Endodermal cell (in vitro differentiated cells): ENCODE measurements at regions not wholly inside any gene's neighbourhood (a gene's known extent, or its start where the extent isn't known, plus 50 kb on each side); places are given as distances from the start of the nearest gene placed in this dataset.
A peak's percentile ranks its signal among the peaks of the same experiment; 100 is the strongest.
"Not testable (repeated sequence)": the region's sequence is repeated elsewhere in the genome, so short reads cannot be mapped to it uniquely, and the experiment has no call there.

Source experiments
- DNase-seq: peaks from one replicate; pipeline ENCODE4 v3.0.0-alpha.2; 2017
- H3K27ac ChIP-seq: 2 replicates; pipeline ENCODE4 v1.5.1; 2013; ENCODE audit warnings: mild to moderate bottlenecking, low read depth, low read length, moderate library complexity
- H3K27me3 ChIP-seq: 2 replicates; pipeline ENCODE4 v1.6.1; 2013; ENCODE audit warnings: mild to moderate bottlenecking, low read length, moderate library complexity; ENCODE audit not compliant: insufficient read depth, control insufficient read depth, poor library complexity, severe bottlenecking
- H3K36me3 ChIP-seq: 2 replicates; pipeline ENCODE4 v1.7.0; 2013; ENCODE audit warnings: mild to moderate bottlenecking, low read length, moderate library complexity; ENCODE audit not compliant: control insufficient read depth, insufficient read depth
- H3K4me1 ChIP-seq: one replicate; pipeline ENCODE4 v1.7.0; 2013; ENCODE audit warnings: low read length; ENCODE audit not compliant: control insufficient read depth, insufficient read depth
- H3K4me3 ChIP-seq: 2 replicates; pipeline ENCODE4 v1.5.1; 2013; ENCODE audit warnings: mild to moderate bottlenecking, low read length, moderate library complexity
- H3K9ac ChIP-seq: 2 replicates; pipeline ENCODE4 v1.6.1; 2013; ENCODE audit warnings: mild to moderate bottlenecking, low read length, moderate library complexity; ENCODE audit not compliant: poor library complexity, severe bottlenecking; ENCODE audit errors: extremely low read depth
- H3K9me3 ChIP-seq: 2 replicates; pipeline ENCODE4 v1.6.1; 2013; ENCODE audit warnings: mild to moderate bottlenecking, low read length, moderate library complexity; ENCODE audit not compliant: control insufficient read depth
- H3K27ac Mint-ChIP-seq: 2 replicates; pipeline ENCODE4 v1.8.0; 2020; ENCODE audit warnings: mixed read lengths
- H3K27me3 Mint-ChIP-seq: 2 replicates; pipeline ENCODE4 v1.8.0; 2021; ENCODE audit warnings: mild to moderate bottlenecking, mixed read lengths; ENCODE audit not compliant: insufficient read depth
- H3K36me3 Mint-ChIP-seq: 2 replicates; pipeline ENCODE4 v1.8.0; 2020; ENCODE audit warnings: low read depth, mixed read lengths
- H3K4me1 Mint-ChIP-seq: 2 replicates; pipeline ENCODE4 v1.8.0; 2020; ENCODE audit warnings: mixed read lengths
- H3K4me3 Mint-ChIP-seq: 2 replicates; pipeline ENCODE4 v1.8.0; 2020; ENCODE audit warnings: mild to moderate bottlenecking, moderate library complexity, mixed read lengths
- H3K9me3 Mint-ChIP-seq: 2 replicates; pipeline ENCODE4 v1.8.0; 2020; ENCODE audit warnings: mild to moderate bottlenecking, mixed read lengths
- WGBS, 2 experiments: methylation state at CpG; one replicate each; pipeline versions ENCODE4 v1.1.5 to v1.1.7; 2013; ENCODE audit warnings: missing lambda C conversion rate in 2 of 2, mixed read lengths in 1 of 2; ENCODE audit not compliant: insufficient coverage in 1 of 2, insufficient read length in 1 of 2; 5-methylcytosine and 5-hydroxymethylcytosine counted together
- TF ChIP-seq, protein P1 (sequence below): fragments of 200-600 bp; sonication (generic); conservative IDR thresholded peaks from 2 replicates; pipeline ENCODE4 v1.5.0; 2021; ENCODE audit warnings: antibody characterized with exemption, mild to moderate bottlenecking

DNA sequence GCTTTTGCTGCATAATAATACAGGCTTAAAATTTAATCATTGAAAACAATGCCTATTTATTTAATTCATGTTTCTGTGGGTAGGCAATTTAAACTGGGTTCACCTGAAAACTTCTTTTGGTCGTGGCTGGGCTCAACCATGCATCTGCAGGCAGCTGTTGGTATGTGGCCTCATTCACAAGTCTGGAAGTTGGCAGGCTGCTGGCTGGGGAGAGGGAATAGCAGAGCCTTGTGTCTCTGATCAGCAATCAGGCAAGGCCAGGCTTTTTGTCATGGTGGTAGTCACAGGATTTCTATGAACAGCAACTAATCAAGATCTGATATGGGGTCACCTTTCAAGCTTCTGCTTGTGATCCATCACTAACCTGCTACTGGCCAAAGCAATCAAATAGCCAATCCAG is 130.1 kb upstream of the KCNJ3 start:
- Histone ChIP-seq H3K27me3 (no peaks in the 10 kb centered on the region), H3K9me3 (peaks cover 29% of the 10 kb centered on the region), H3K27ac (no peak overlapping the region), H3K4me3 (no peak overlapping the region), H3K9ac (no peak overlapping the region), H3K36me3 (peaks cover 14% of the 10 kb centered on the region), H3K4me1 (peaks cover 8% of the 10 kb centered on the region)
- H3K4me1 Mint-ChIP-seq: peaks cover 22% of the 10 kb centered on the region
- peaks cover 32% of the 10 kb centered on the region for H3K9me3 Mint-ChIP-seq
- no peaks in the 10 kb centered on the region for H3K27me3 Mint-ChIP-seq
- H3K27ac Mint-ChIP-seq: no peak overlapping the region
- WGBS, 2 experiments: 50 to 69% methylated on average over 1 of the region's 1 CpG
- H3K4me3 Mint-ChIP-seq: no peak overlapping the region
- peaks cover 31% of the 10 kb centered on the region for H3K36me3 Mint-ChIP-seq
- TF ChIP-seq, protein P1, sequence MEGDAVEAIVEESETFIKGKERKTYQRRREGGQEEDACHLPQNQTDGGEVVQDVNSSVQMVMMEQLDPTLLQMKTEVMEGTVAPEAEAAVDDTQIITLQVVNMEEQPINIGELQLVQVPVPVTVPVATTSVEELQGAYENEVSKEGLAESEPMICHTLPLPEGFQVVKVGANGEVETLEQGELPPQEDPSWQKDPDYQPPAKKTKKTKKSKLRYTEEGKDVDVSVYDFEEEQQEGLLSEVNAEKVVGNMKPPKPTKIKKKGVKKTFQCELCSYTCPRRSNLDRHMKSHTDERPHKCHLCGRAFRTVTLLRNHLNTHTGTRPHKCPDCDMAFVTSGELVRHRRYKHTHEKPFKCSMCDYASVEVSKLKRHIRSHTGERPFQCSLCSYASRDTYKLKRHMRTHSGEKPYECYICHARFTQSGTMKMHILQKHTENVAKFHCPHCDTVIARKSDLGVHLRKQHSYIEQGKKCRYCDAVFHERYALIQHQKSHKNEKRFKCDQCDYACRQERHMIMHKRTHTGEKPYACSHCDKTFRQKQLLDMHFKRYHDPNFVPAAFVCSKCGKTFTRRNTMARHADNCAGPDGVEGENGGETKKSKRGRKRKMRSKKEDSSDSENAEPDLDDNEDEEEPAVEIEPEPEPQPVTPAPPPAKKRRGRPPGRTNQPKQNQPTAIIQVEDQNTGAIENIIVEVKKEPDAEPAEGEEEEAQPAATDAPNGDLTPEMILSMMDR: no peak
- DNase-seq: peak; percentile 78

DNA sequence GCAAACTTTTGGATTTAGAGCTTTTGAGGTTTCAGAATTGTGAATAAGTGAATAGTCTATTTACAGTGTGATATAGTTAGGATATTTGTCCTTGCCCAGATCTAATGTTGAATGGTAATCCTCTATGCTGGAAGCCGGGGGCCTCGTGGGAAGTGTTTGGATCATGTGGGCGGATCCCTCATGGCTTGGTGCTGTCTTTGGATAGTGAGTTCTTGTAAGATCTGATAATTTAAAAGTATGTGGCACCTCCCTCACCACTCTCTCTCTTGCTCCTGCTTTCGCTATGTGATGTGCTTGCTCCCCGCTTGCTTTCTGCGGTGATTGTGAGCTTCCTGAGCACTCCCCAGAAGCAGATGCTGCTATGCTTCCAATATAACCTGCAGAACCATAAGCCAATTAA is 128.0 kb upstream of the KCNJ3 start:
- Mint-ChIP-seq H3K36me3 (peaks cover 27% of the 10 kb centered on the region), H3K9me3 (peaks cover 22% of the 10 kb centered on the region), H3K27ac (peak overlapping the region; percentile 20), H3K4me3 (no peak overlapping the region), H3K27me3 (no peaks in the 10 kb centered on the region), H3K4me1 (peaks cover 22% of the 10 kb centered on the region)
- TF ChIP-seq, protein P1: no peak
- DNase-seq: peak; percentile 63
- Histone ChIP-seq H3K27me3 (no peaks in the 10 kb centered on the region), H3K9ac (no peak overlapping the region), H3K27ac (no peak overlapping the region), H3K4me3 (no peak overlapping the region), H3K36me3 (peaks cover 11% of the 10 kb centered on the region), H3K9me3 (peaks cover 20% of the 10 kb centered on the region), H3K4me1 (peaks cover 8% of the 10 kb centered on the region)
- WGBS, 2 experiments: 70 to 86% methylated on average over 3 to 6 of the region's 6 CpGs

DNA sequence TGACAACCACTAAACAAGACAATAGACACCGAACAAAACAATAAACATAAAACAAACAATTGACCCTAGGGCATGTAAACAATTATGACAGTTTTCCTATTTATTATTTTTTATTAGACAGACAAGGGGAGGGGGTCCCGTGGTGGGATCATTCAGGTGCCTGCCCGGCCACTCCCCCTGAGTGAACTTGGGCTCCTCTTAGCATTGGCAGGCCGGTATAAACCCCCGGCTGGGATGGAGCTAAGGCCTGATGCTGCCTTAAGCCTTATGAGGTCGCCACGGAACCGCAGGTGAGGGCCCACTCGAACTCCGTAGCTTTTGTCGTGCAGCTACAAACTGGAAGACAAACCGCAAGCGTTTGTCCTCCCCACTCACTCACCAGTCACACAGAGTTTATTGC is 121.8 kb upstream of the KCNJ3 start:
- peak overlapping the region; percentile 76 for H3K4me3 Mint-ChIP-seq
- Histone ChIP-seq H3K4me3 (peak overlapping the region; percentile 82), H3K9ac (peak overlapping the region; percentile 85), H3K4me1 (peaks cover 18% of the 10 kb centered on the region)
- not testable (repeated sequence) for H3K36me3 ChIP-seq, H3K36me3 Mint-ChIP-seq, H3K27ac ChIP-seq, H3K9me3 ChIP-seq, DNase-seq, H3K27me3 Mint-ChIP-seq, H3K27me3 ChIP-seq
- peaks cover 10% of the 10 kb centered on the region for H3K9me3 Mint-ChIP-seq
- 89 to 99% methylated on average over 8 to 13 of the region's 13 CpGs for WGBS, 2 experiments
- peaks cover 39% of the 10 kb centered on the region for H3K4me1 Mint-ChIP-seq
- peak overlapping the region; percentile 95 for H3K27ac Mint-ChIP-seq

DNA sequence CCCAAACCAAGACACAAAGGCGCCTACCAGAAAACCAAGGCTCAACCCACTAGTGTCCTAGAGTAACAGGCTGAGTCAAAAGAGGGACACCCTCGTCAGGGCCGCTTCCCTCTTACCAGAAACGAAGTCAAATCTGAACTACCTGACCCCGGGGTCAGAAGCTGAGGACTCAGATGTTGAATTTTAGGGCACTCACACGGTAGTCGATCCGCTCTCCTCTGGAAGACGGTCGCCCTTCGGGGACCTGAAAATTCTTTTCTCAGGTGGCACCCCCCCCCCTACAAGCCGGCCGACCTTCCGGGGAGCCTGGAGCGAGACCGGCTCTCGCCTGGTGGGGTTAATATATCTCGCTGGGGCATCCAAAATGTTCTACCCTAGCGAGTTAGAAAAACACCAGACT is 121.1 kb upstream of the KCNJ3 start:
- peaks cover 17% of the 10 kb centered on the region for H3K4me1 ChIP-seq
- H3K9me3 ChIP-seq: no peaks in the 10 kb centered on the region
- Mint-ChIP-seq H3K4me1 (peaks cover 41% of the 10 kb centered on the region), H3K36me3 (peaks cover 9% of the 10 kb centered on the region), H3K4me3 (peak overlapping the region; percentile 76), H3K27ac (peak overlapping the region; percentile 95), H3K27me3 (no peaks in the 10 kb centered on the region), H3K9me3 (peaks cover 10% of the 10 kb centered on the region)
- no peaks in the 10 kb centered on the region for H3K36me3 ChIP-seq
- H3K27ac ChIP-seq: peak overlapping the region; percentile 68
- 79 to 96% methylated on average over 13 to 19 of the region's 19 CpGs for WGBS, 2 experiments
- no peaks in the 10 kb centered on the region for H3K27me3 ChIP-seq
- DNase-seq: no peak
- TF ChIP-seq, protein P1: no peak
- peak overlapping the region; percentile 85 for H3K9ac ChIP-seq
- H3K4me3 ChIP-seq: peak overlapping the region; percentile 82
